Breast epithelium (tissue), 4 donors: ENCODE measurements at regions not wholly inside any gene's neighbourhood (a gene's known extent, or its start where the extent isn't known, plus 50 kb on each side); places are given as distances from the start of the nearest gene placed in this dataset.

Source experiments
- DNase-seq, 2 donors: peaks; one replicate each; pipeline ENCODE4 v3.0.0-alpha.2; 2019; ENCODE audit warnings: low spot score in 2 of 2
- H3K27ac ChIP-seq, 2 donors: fragments of 200-600 bp; sonication (generic) in 1 of 2; one replicate each; pipeline ENCODE4 v1.5.1; 2016 to 2019; ENCODE audit warnings: mild to moderate bottlenecking in 1 of 2
- H3K27me3 ChIP-seq, 2 donors: fragments of 200-600 bp; sonication (generic) in 1 of 2; one replicate each; pipeline versions ENCODE4 v1.5.1 to v1.6.0; 2017 to 2019; ENCODE audit warnings: control low read depth in 1 of 2, mild to moderate bottlenecking in 1 of 2
- H3K36me3 ChIP-seq: fragments of 200-600 bp; one replicate; pipeline ENCODE4 v1.5.1; 2019
- H3K4me1 ChIP-seq, 2 donors: fragments of 200-600 bp; sonication (generic); one replicate each; pipeline ENCODE4 v1.5.1; 2016 to 2019; ENCODE audit warnings: control low read depth in 1 of 2
- H3K4me3 ChIP-seq, 3 donors: fragments of 200-600 bp; sonication (generic); 1 replicate in 2 of 3; 2 replicates in 1 of 3; pipeline ENCODE4 v1.5.1; 2016 to 2019; ENCODE audit warnings: mild to moderate bottlenecking in 3 of 3, moderate library complexity in 2 of 3
- H3K9me3 ChIP-seq, 2 donors: fragments of 200-600 bp; sonication (generic) in 1 of 2; one replicate each; pipeline ENCODE4 v1.5.1; 2016 to 2019; ENCODE audit warnings: control low read depth in 1 of 2
- POLR2A ChIP-seq: fragments of 450-650 bp; IDR thresholded peaks from one replicate; pipeline ENCODE4 v1.6.1; 2016; ENCODE audit warnings: antibody characterized with exemption, mild to moderate bottlenecking, moderate library complexity
- POLR2AphosphoS5 ChIP-seq, 3 donors: sonication (generic); formaldehyde crosslinking; IDR thresholded peaks; one replicate each; pipeline ENCODE4 v1.6.1; 2017; ENCODE audit warnings: antibody characterized with exemption in 3 of 3
- intact Hi-C: fragments of 100-400 bp; cut with DNase I; formaldehyde crosslinking; loops from one replicate; pipeline ENCODE4 v1.15.1; 2023; ENCODE audit warnings: low total_unique reads
- TF ChIP-seq, protein P1 (sequence below), 3 donors: fragments of 450-650 bp; IDR thresholded peaks; one replicate each; pipeline ENCODE4 v1.5.1; 2016 to 2017; ENCODE audit warnings: antibody characterized with exemption in 3 of 3, mild to moderate bottlenecking in 3 of 3, moderate library complexity in 3 of 3

DNA sequence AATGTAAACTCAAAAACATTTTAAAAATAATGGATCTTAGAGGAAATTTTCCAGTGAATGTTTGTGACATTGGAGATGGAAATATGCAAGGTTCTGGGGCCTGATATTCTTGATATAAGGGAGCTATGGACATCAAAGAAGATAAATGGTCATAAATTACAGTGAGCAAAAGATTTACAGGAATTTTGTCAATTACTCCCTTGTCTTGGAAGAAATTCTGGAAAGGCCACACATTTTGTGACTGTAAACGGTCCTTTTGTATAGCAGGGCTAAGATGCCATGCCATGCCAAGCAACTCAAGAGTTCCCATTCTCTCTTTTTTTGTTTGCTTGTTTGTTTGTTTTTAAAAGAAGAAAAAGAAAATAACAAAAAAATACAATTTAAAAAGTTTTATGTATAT is 1186.2 kb upstream of the CITED2 start:
- Histone ChIP-seq H3K4me3 (no peak overlapping the region), H3K27me3 (no peaks in the 10 kb centered on the region), H3K9me3 (no peaks in the 10 kb centered on the region), H3K27ac (no peak overlapping the region), H3K4me1 (no peaks in the 10 kb centered on the region), H3K36me3 (no peaks in the 10 kb centered on the region)
- DNase-seq = no peak
- TF ChIP-seq, protein P1, sequence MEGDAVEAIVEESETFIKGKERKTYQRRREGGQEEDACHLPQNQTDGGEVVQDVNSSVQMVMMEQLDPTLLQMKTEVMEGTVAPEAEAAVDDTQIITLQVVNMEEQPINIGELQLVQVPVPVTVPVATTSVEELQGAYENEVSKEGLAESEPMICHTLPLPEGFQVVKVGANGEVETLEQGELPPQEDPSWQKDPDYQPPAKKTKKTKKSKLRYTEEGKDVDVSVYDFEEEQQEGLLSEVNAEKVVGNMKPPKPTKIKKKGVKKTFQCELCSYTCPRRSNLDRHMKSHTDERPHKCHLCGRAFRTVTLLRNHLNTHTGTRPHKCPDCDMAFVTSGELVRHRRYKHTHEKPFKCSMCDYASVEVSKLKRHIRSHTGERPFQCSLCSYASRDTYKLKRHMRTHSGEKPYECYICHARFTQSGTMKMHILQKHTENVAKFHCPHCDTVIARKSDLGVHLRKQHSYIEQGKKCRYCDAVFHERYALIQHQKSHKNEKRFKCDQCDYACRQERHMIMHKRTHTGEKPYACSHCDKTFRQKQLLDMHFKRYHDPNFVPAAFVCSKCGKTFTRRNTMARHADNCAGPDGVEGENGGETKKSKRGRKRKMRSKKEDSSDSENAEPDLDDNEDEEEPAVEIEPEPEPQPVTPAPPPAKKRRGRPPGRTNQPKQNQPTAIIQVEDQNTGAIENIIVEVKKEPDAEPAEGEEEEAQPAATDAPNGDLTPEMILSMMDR (IDR thresholded peaks at IDR 0.05) = no peak
- TF ChIP-seq POLR2AphosphoS5 (IDR thresholded peaks at IDR 0.05) (no peak), POLR2A (no peak)
- intact Hi-C loops = no loop called here

DNA sequence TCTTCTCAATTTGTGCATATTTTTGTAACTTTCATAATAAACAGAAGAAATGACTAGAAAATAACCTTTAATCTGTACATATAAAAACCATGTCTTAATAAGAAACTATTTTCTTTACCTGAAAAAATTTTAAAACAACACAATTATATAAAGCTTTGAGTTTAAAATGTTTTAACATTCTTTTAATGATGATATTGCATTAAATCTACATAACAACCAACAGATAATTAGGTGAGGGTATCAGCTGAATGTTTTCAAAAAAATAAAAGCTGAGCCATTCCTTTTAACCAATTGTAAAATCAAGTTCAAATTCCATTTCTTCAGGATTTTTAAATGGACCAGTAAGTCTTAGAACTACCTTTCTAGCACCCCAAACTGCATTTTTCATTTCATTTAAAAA is 1185.0 kb upstream of the CITED2 start:
- TF ChIP-seq, protein P1 (IDR thresholded peaks at IDR 0.05) = no peak
- TF ChIP-seq POLR2AphosphoS5 (IDR thresholded peaks at IDR 0.05) (no peak), POLR2A (no peak)

DNA sequence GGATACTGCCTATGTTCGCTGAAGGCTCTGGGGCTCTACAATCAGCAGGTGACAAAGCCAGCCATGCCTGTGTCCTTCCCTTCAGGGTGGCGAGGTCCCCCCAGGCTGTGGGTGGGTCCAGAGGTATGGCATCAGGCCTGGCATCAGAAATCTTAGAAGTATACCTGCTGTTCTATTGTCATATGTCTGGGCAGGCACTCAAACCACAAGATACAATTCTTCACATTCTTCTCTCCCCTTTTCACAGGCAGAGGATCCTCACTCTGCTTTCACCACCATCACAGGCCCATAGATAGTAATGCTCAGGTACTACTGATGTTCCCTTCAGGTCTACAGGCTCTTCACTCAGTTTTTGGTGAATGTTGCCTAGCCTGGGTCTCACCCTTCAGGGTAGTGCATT is 1180.0 kb upstream of the CITED2 start:
- DNase-seq = peak in 1 of 2 donors; percentile 35
- no peak overlapping the region for H3K27ac ChIP-seq
- intact Hi-C loops = no loop called here
- no peaks in the 10 kb centered on the region for H3K27me3 ChIP-seq
- no peaks in the 10 kb centered on the region for H3K36me3 ChIP-seq
- H3K4me1 ChIP-seq = no peaks in the 10 kb centered on the region
- H3K4me3 ChIP-seq = no peak overlapping the region
- no peaks in the 10 kb centered on the region for H3K9me3 ChIP-seq
- no peak for TF ChIP-seq POLR2A
- TF ChIP-seq POLR2AphosphoS5 (IDR thresholded peaks at IDR 0.05) = no peak
- TF ChIP-seq, protein P1 (IDR thresholded peaks at IDR 0.05) = no peak

More for the DNA sequence above, 1185.0 kb upstream of the CITED2 start:
- Histone ChIP-seq H3K9me3 (no peaks in the 10 kb centered on the region), H3K4me3 (no peak overlapping the region), H3K27me3 (no peaks in the 10 kb centered on the region), H3K4me1 (no peaks in the 10 kb centered on the region), H3K27ac (no peak overlapping the region), H3K36me3 (no peaks in the 10 kb centered on the region)
- intact Hi-C loops = no loop called here
- DNase-seq = no peak

DNA sequence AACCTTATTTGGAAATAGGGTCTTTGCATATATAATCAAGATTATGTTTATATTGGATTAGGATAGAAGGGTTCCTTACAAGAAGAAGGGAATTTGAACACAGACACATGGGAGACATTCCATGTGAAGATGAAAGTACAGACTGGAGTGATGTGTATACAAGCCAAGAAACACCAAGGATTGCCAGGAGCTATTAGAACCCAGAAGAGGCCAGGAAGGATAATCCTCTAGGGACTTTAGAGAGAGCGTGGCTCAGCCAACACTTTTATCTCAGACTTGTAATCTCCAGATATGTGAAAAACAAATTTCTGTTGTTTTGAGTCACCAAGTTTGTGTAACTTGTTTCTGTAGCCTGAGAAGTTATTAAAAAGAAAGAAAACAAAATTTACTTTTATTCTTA is 1173.9 kb upstream of the CITED2 start:
- TF ChIP-seq POLR2A (no peak), POLR2AphosphoS5 (IDR thresholded peaks at IDR 0.05) (no peak)
- TF ChIP-seq, protein P1 (IDR thresholded peaks at IDR 0.05) = no peak

DNA sequence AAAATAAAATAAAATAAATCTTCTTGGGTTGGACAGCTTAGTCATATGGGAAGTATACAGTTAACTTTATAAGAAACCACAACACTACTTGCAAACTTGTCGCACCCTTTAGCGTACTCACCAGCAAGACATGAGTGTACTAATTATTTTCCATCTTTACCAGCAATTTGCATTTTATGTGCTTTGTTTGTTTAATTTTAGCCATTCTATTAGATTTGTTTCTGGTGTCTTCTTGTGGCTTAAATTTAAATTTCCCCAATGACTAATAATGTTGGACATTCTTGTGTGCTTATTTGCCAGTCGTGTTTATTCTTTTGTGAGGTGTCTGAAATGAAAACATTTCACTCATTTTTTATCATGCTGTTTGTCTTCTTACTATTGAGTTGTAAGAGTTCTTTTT is 1172.2 kb upstream of the CITED2 start:
- Histone ChIP-seq H3K9me3 (no peaks in the 10 kb centered on the region), H3K4me1 (no peaks in the 10 kb centered on the region), H3K4me3 (no peak overlapping the region), H3K36me3 (no peaks in the 10 kb centered on the region), H3K27me3 (no peaks in the 10 kb centered on the region), H3K27ac (no peak overlapping the region)
- intact Hi-C loops = no loop called here
- TF ChIP-seq POLR2A (no peak), POLR2AphosphoS5 (IDR thresholded peaks at IDR 0.05) (no peak)
- TF ChIP-seq, protein P1 (IDR thresholded peaks at IDR 0.05) = no peak
- DNase-seq = no peak

More for the DNA sequence above, 1173.9 kb upstream of the CITED2 start:
- Histone ChIP-seq H3K4me3 (no peak overlapping the region), H3K4me1 (no peaks in the 10 kb centered on the region), H3K27me3 (no peaks in the 10 kb centered on the region), H3K27ac (no peak overlapping the region), H3K9me3 (no peaks in the 10 kb centered on the region), H3K36me3 (no peaks in the 10 kb centered on the region)
- intact Hi-C loops = no loop called here
- DNase-seq = no peak
